HG02610 (cell line): ENCODE measurements at regions not wholly inside any gene's neighbourhood (a gene's known extent, or its start where the extent isn't known, plus 50 kb on each side); places are given as distances from the start of the nearest gene placed in this dataset.

Experiments
- ATAC-seq: cut with Tn5 transposase; IDR thresholded peaks from one replicate; pipeline ENCODE4 v1.9.1; 2021; ENCODE audit warnings: mild to moderate bottlenecking, moderate library complexity; ENCODE audit not compliant: unreplicated experiment

DNA sequence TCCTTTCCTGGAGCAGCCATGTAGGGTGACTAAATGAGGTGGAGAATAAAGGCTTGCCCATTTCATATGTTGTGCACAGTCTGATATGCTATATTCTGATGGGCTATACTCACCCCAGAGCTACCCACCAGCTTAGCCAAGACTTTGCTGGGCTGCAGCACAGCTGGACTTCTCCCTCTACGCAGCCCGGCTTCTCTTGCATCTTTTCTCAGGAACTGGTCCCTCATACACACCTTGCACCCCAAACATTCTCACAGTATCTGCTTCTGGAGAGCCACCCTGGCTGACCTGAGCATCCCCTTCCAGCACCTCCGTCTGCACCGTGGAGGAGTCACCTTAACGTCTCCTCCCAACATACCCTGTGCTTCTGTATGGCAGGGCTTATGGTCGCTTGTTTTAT is 150.8 kb upstream of the PMEPA1 start:
- ATAC-seq = no peak

GRCh38 chr20:57857969-57858368 is 148.2 kb upstream of the PMEPA1 start:
- no peak for ATAC-seq

GRCh38 chr20:57857118-57857517 is 147.3 kb upstream of the PMEPA1 start:
- no peak for ATAC-seq

DNA sequence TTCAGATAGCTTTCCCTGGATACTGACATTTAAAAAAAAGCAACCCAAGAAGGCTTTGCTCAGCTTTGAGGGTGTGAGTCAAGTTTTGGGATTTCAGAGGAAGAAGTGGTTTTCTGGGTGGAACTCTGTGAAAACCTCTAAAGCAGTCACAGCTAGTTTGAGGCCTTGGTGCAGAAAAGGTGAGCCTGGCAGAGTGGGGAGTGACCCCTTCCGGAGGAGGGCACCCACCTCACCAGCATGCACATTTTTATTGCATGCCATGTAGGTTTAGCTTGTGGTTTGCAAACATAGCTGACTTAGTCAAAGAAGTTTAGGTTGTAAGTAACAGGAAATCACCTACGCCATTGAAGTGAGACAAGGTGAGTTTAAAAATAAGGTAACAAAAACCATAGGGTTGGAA is 146.8 kb upstream of the PMEPA1 start:
- ATAC-seq = no peak

DNA sequence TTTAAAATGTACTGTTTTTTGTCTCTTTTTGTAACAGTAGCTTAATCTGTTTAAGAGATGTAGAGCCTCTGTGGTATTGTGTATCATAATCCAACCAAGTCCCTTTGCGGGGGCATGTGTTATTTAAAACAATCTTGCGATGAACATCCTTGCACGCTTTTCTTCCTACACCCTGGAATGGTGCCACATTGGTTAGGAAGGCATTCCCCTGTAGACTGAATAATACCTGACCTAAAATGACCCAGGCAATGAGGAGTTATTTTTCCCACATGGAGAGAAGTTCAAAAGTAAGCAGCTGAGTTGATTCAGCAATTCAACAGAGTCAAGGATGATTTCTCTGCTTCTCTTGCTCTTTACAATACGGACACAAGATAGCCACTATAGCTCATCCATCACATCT is 142.0 kb upstream of the PMEPA1 start:
- ATAC-seq = no peak

DNA sequence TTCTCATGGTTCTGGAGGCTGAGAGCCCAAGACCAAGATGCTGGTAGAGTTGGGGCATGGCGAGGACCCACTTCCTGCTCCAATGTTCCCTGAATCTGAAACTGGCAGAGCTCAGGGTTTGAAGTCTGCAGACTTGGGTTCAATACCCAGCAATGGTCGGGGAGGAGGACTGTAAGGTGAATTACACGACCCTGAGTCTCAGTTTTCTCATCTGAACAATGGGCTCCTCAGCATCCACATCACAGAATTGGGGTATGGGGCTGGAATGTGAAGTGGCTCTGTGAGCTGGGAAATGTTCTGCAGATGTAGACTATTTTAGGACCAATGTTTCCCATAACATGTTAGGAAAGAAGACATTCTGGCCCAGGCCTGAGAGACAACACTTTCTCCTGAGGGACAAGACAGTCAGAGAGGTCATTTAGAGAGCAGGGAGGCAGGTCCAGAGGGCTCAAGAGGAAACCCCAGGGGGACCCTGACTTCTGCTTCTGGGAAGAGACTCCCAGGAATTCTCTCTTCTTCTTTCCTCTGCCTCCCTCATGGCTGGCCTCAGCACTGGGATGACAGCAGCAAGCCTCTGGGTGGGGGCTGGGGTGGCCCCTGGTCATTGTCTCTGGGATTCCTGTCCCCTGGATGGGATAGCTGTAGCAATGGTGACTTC is 141.3 kb upstream of the PMEPA1 start:
- no peak for ATAC-seq

DNA sequence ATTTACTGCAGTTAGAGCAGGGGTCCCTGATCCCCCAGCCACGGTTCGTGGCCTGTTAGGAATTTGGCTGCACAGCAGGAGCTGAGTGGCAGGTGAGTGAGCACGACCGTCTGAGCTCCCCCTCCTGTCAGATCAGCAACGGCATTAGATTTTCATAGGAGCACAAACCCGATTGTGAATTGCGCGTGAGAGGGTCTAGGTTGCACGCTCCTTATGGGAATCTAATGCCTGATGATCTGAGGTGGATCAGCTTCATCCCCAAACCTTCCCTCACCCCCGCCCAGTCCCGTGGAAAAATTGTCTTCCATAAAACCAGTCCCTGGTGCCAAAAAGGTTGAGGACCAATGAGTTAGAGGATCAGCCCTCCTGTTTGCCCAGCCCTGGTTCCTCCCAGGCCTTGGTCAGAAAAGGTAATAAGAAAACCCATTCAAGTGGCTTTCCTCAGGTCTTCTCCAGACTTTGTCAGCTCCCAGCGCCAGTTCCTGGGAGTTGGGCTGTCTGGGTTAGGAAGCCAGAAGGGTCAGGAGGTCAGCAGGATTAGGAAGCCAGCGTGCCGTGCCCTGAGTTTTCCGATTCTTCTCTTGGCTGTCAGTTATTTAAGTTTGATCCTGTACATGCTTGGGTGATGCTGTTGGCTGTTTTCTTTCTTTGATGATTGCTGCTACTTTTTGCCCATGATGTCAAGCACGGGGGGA is 139.9 kb upstream of the PMEPA1 start:
- no peak for ATAC-seq

- ATAC-seq = no peak
These were observed 139.3 kb upstream of the PMEPA1 start for GRCh38 chr20:57849121-57849520.

- ATAC-seq = no peak
These were observed 138.5 kb upstream of the PMEPA1 start for GRCh38 chr20:57848282-57848681.

- ATAC-seq = no peak
These were observed 137.3 kb upstream of the PMEPA1 start for GRCh38 chr20:57847104-57847503.

DNA sequence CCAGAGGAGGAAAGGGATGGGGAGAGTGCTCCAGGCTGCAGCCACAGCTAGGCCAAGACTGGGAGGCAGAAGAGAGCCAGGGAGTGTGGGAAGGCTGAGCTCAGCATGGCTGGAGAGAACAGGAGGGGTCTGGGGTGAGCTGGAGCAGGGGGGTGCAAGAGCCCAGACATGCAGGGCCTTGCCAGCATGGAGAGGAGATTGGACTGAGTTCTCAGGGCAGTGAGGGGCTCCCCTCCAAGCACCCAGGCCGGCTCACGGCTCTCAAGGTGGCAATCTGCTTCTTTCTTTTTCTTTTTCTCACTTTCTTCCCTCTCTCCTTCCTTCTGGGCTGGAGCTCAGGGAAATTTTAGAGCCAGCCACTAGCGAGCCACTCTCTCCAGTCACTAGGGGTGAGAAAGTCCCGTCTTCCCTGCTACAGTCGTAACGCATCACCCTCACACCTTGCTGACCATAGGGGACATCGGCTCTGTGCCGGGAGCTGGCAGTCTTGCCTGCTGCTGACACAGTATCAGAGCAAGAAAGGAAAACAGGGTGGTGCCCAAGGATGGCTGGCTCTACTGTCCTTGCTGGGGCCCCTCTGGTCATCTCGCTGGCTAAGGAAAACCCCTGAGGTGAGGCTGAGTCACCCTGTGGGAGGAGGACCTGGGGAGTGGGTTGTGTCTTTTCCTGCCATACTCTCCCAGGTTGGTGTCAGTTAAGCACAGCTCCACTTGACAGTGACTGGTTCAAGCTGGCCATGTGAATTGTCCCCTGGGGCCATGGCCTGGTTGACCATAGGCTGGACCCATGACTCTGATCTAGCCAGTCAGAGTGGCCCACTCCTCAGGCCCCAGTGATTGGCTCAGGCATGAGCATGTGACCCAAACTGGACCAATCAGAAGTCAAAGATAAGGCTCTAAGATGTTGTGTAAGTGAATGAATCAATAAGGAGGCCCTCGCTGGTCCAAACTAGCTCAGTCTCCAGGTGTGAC is 135.1 kb upstream of the PMEPA1 start:
- ATAC-seq = no peak

DNA sequence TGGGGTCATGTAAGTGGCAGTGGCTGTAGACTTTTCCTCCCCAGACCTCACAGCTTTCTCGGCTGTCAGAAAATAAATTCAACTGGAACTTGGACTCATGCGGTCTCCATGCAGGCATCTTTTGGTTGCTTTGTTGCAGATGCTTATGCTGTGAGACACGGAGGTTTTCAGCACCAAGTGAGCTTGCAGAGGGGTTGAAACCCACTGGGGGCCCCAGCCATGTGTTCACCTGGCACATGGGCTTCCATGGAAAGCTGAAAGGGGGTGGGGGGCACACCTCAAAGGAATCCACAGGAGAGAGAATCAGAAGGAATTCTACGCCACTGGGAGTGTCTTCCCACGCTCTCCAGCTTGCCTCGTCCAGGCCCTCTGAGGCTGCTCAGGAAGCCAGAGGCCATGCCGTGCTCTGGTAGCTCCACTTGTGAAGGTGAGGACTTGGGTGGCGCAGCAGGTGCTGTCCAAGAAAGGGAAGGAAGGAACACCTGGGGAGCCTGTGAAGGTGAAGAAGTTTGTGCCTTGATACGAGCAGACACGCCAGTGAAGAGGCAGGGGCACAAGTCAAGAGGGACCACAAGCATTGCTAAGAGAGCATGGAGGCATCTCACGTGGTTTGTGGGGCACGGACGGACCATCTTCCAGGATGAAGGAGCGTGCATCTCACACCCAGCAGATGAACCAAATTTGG is 134.3 kb upstream of the PMEPA1 start:
- ATAC-seq = no peak

DNA sequence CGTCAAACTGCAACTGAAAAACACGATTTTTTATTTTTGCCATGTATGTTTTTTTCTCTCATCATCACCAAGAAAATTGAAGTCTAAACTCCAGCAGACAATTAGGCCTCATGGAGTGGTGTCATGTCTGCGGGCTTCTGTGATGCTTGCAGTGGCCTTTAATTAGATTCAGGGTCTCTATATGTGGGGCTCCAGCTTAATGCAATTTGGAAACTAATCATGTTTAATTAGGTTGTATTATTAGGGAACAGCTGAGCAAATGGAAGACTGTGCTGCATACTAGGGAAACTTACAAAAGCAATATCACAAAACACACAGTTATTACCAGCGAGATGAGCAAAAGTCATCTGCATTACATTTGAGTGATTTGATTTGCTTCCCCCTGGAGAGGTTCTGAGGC is 132.9 kb upstream of the PMEPA1 start:
- ATAC-seq = no peak

- no peak for ATAC-seq
These were observed 131.6 kb upstream of the PMEPA1 start for GRCh38 chr20:57841297-57841866.

DNA sequence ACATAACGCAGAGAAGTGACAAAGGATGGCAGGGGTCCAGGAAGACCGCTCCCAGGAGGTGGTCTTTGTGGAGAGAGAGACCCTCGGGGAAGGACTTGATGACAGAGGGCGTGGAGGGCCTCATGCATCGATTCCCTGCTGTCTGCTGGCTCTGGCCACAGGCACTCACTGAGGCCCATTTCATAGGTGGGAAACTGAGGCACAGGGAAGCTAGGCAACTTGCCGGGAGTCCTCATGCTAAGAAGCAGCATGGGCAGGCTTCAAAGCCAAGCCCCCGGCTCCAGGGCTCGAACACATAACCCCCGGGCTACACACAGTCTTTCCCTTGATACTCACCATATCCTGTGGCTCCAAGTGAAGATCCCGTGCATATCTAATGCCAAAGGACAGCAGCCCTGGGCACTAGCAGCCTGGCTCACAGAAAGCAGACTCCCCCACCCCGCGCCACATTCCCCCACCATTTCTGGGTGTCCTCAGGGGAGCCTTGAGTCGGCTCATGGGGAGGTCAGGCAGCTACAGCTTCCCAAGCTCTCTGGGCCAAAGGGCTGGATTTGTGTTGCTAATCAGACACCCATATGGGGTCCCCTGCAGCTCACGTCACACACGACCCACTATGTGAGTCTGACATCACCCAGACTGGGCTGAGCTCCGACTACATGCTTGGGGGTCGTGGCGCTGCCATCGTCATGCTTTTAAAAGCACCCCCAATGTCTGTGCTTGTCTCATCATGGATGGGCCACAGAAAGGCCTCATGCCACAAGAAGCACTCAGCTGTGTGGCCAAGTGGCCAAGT is 130.9 kb upstream of the PMEPA1 start:
- no peak for ATAC-seq

DNA sequence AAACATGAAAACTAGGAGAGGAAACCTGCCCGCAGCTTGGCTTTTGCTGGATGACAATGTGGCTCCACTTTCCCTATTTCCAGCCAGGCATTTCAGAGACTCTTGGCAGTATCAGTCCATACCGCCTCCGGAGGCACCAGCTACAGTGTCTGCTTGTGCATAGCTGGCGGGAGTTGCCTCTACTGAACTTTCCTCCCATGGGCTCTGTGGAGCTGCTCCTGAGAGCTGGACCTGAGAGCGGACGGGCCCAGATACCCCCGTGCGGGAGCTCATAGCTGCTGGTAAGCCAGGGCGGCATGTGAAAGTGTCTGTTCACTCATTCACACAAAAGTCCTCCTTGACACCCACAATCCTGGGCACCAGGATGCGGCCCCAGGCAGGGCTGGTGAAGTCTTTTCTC is 130.3 kb upstream of the PMEPA1 start:
- no peak for ATAC-seq

GRCh38 chr20:57838670-57839151 is 128.9 kb upstream of the PMEPA1 start:
- ATAC-seq = no peak

GRCh38 chr20:57837208-57838035 is 127.6 kb upstream of the PMEPA1 start:
- no peak for ATAC-seq
